PC-9 (cell line): ENCODE measurements at regions not wholly inside any gene's neighbourhood (a gene's known extent, or its start where the extent isn't known, plus 50 kb on each side); places are given as distances from the start of the nearest gene placed in this dataset.

Experiments used
- BruUV-seq: library from RNA; stranded (reverse); fragments of 400-500 nt; replicated peaks from 2 replicates; lab custom pipeline; 2021; lab: Mats Ljungman, UMichigan
- CTCF ChIA-PET: fragments of 300-600 bp; sonication (Branson Sonifier 250); formaldehyde crosslinking; loops from one replicate; lab custom pipeline; 2022; ENCODE audit warnings: antibody characterized with exemption; lab: Charles Lee
- POLR2A ChIA-PET: fragments of 300-600 bp; sonication (Branson Sonifier 250); formaldehyde crosslinking; loops from one replicate; lab custom pipeline; 2022; ENCODE audit warnings: antibody characterized with exemption; ENCODE audit not compliant: unreplicated experiment; lab: Charles Lee
- DNase-seq, 2 experiments: peaks; one replicate each; pipeline versions ENCODE4 v3.0.0 to v3.0.0-alpha.2; 2015 to 2022; ENCODE audit warnings: mixed read lengths in 1 of 2
- H2AFZ ChIP-seq: fragments of 200-600 bp; sonication (generic); 2 replicates; pipeline ENCODE4 v1.8.1; 2017; ENCODE audit warnings: antibody characterized with exemption
- H3F3A ChIP-seq: fragments of 200-600 bp; sonication (generic); 2 replicates; pipeline ENCODE4 v1.8.1; 2017; ENCODE audit warnings: antibody characterized with exemption, mild to moderate bottlenecking, low read depth; ENCODE audit not compliant: insufficient read depth
- H3K27ac ChIP-seq: fragments of 200-600 bp; sonication (generic); 2 replicates; pipeline ENCODE4 v1.6.1; 2016; ENCODE audit warnings: mixed run types
- H3K27me3 ChIP-seq: fragments of 200-600 bp; sonication (generic); 2 replicates; pipeline ENCODE4 v1.6.1; 2016; ENCODE audit warnings: low read depth, mixed run types; ENCODE audit not compliant: insufficient read depth
- H3K36me3 ChIP-seq: fragments of 200-600 bp; sonication (generic); 2 replicates; pipeline ENCODE4 v1.6.1; 2016; ENCODE audit warnings: low read depth, mixed run types
- H3K4me1 ChIP-seq: fragments of 200-600 bp; sonication (generic); replicated peaks from 2 replicates; pipeline ENCODE4 v1.6.1; 2016; ENCODE audit warnings: mixed run types; ENCODE audit not compliant: insufficient read depth
- H3K4me2 ChIP-seq: fragments of 200-600 bp; sonication (generic); 2 replicates; pipeline ENCODE4 v1.6.1; 2017; ENCODE audit warnings: mixed run types
- H3K4me3 ChIP-seq: fragments of 200-600 bp; sonication (generic); 2 replicates; pipeline ENCODE4 v1.6.1; 2016; ENCODE audit warnings: mixed run types
- H3K79me2 ChIP-seq: fragments of 200-600 bp; sonication (generic); 2 replicates; pipeline ENCODE4 v1.6.1; 2017; ENCODE audit warnings: low read depth, mixed run types
- H3K9me2 ChIP-seq: fragments of 200-600 bp; sonication (generic); 2 replicates; pipeline ENCODE4 v1.8.1; 2017; ENCODE audit warnings: mild to moderate bottlenecking; ENCODE audit not compliant: insufficient read depth
- H3K9me3 ChIP-seq: fragments of 200-600 bp; sonication (generic); 2 replicates; pipeline ENCODE4 v1.8.1; 2016; ENCODE audit warnings: low read depth; ENCODE audit not compliant: insufficient read depth
- H4K20me1 ChIP-seq: fragments of 200-600 bp; sonication (generic); 2 replicates; pipeline ENCODE4 v1.8.1; 2017; ENCODE audit not compliant: insufficient read depth
- EZH2 ChIP-seq: fragments of 200-600 bp; sonication (generic); IDR thresholded peaks from 2 replicates; pipeline ENCODE4 v1.8.0; 2017; ENCODE audit warnings: antibody characterized with exemption, low read depth
- intact Hi-C: fragments of 100-400 bp; cut with micrococcal nuclease; formaldehyde crosslinking; loops from one replicate; pipeline ENCODE4 v1.10.0; 2022; ENCODE audit not compliant: unreplicated experiment
- TF ChIP-seq, protein P1 (sequence below): fragments of 200-600 bp; sonication (generic); conservative IDR thresholded peaks from 2 replicates; pipeline ENCODE4 v1.6.1; 2017; ENCODE audit warnings: mixed run types, antibody characterized with exemption, mild to moderate bottlenecking, moderate library complexity

GRCh38 chr5:8094304-8094703 is 225.4 kb downstream of the MTRR start:
- no peaks in the 10 kb centered on the region for H3K79me2 ChIP-seq
- no peak overlapping the region for H2AFZ ChIP-seq
- TF ChIP-seq, protein P1, sequence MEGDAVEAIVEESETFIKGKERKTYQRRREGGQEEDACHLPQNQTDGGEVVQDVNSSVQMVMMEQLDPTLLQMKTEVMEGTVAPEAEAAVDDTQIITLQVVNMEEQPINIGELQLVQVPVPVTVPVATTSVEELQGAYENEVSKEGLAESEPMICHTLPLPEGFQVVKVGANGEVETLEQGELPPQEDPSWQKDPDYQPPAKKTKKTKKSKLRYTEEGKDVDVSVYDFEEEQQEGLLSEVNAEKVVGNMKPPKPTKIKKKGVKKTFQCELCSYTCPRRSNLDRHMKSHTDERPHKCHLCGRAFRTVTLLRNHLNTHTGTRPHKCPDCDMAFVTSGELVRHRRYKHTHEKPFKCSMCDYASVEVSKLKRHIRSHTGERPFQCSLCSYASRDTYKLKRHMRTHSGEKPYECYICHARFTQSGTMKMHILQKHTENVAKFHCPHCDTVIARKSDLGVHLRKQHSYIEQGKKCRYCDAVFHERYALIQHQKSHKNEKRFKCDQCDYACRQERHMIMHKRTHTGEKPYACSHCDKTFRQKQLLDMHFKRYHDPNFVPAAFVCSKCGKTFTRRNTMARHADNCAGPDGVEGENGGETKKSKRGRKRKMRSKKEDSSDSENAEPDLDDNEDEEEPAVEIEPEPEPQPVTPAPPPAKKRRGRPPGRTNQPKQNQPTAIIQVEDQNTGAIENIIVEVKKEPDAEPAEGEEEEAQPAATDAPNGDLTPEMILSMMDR: no peak
- no peak for TF ChIP-seq EZH2
- no peaks in the 10 kb centered on the region for H3K9me2 ChIP-seq
- no peaks in the 10 kb centered on the region for H3K36me3 ChIP-seq
- H3K27me3 ChIP-seq: peaks cover 51% of the 10 kb centered on the region
- no peaks in the 10 kb centered on the region for H3K9me3 ChIP-seq
- no peaks in the 10 kb centered on the region for H4K20me1 ChIP-seq
- H3K27ac ChIP-seq: no peak overlapping the region
- POLR2A ChIA-PET: no interaction called here
- no peaks in the 10 kb centered on the region for H3K4me1 ChIP-seq
- intact Hi-C loops: no loop called here
- CTCF ChIA-PET: no interaction called here
- BruUV-seq: no TSS peak
- no peak overlapping the region for H3K4me2 ChIP-seq
- H3F3A ChIP-seq: no peaks in the 10 kb centered on the region
- no peak overlapping the region for H3K4me3 ChIP-seq
- DNase-seq: no peak

- no peaks in the 10 kb centered on the region for H3K36me3 ChIP-seq
Measured at GRCh38 chr5:8097146-8097545, 228.2 kb downstream of the MTRR start.

DNA sequence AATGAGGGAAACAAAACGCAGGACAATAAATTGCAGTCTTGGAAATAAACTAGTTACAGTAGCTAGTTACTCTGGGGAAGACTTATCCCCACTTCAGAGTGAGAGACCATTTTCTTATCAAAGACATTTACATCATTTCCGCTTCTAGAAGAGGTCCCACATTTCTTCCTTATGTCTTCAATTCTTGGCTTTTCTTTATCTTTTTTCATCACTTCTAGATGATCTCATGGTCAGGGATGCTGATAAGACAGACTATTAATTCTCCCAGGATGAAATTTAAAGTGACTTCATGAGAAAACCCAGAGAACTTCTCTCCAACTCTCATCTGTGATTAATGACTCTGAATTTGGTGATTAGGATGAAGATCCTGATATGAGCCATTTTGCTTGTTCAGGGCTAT is 229.1 kb downstream of the MTRR start:
- Histone ChIP-seq H3K4me2 (no peak overlapping the region), H3K4me1 (no peaks in the 10 kb centered on the region), H3K36me3 (no peaks in the 10 kb centered on the region), H3F3A (no peaks in the 10 kb centered on the region), H3K9me2 (no peaks in the 10 kb centered on the region), H2AFZ (no peak overlapping the region), H3K27ac (no peak overlapping the region), H3K27me3 (peaks cover 29% of the 10 kb centered on the region), H3K79me2 (no peaks in the 10 kb centered on the region), H3K4me3 (no peak overlapping the region), H4K20me1 (no peaks in the 10 kb centered on the region), H3K9me3 (no peaks in the 10 kb centered on the region)
- intact Hi-C loops: no loop called here
- no TSS peak for BruUV-seq
- CTCF ChIA-PET: no interaction called here
- TF ChIP-seq EZH2: no peak
- TF ChIP-seq, protein P1: no peak
- no peak for DNase-seq
- POLR2A ChIA-PET: no interaction called here

More at GRCh38 chr5:8097146-8097545, 228.2 kb downstream of the MTRR start:
- Histone ChIP-seq H3K4me1 (no peaks in the 10 kb centered on the region), H3K27ac (no peak overlapping the region), H3K4me3 (no peak overlapping the region), H2AFZ (no peak overlapping the region), H3F3A (no peaks in the 10 kb centered on the region), H3K9me3 (no peaks in the 10 kb centered on the region), H4K20me1 (no peaks in the 10 kb centered on the region), H3K27me3 (peaks cover 29% of the 10 kb centered on the region), H3K79me2 (no peaks in the 10 kb centered on the region), H3K4me2 (no peak overlapping the region), H3K9me2 (no peaks in the 10 kb centered on the region)
- BruUV-seq: no TSS peak
- DNase-seq: no peak
- intact Hi-C loops: no loop called here
- ChIA-PET POLR2A (no interaction called here), CTCF (no interaction called here)
- TF ChIP-seq, protein P1: no peak
- TF ChIP-seq EZH2: no peak
